ENCODE measurements at regions not wholly inside any gene's neighbourhood (a gene's known extent, or its start where the extent isn't known, plus 50 kb on each side); places are given as distances from the start of the nearest gene placed in this dataset.
A peak's percentile ranks its signal among the peaks of the same experiment; 100 is the strongest.

GRCh38 chr15:34644061-34644460 is 60.6 kb upstream of the GOLGA8B start (continued):
- TF ChIP-seq, protein P1, sequence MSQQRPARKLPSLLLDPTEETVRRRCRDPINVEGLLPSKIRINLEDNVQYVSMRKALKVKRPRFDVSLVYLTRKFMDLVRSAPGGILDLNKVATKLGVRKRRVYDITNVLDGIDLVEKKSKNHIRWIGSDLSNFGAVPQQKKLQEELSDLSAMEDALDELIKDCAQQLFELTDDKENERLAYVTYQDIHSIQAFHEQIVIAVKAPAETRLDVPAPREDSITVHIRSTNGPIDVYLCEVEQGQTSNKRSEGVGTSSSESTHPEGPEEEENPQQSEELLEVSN (IDR thresholded peaks at IDR 0.05; ENCODE audit: borderline replicate concordance in 1 of 2, extremely low read depth in 1 of 2, insufficient read depth in 1 of 2, insufficient read length in 1 of 2, low read depth in 1 of 2, low read length in 1 of 2, poor library complexity in 1 of 2, severe bottlenecking in 1 of 2) = no peak
- TF ChIP-seq ZNF655 (CRISPR knock-in tag; IDR thresholded peaks at IDR 0.05) = no peak
- no peak for TF ChIP-seq ZBTB5 (IDR thresholded peaks at IDR 0.05)
- TF ChIP-seq SMARCE1 (IDR thresholded peaks at IDR 0.05) = 0 out of 2 replicates have a peak, but pooled peaks have one; percentile 12
- peak; percentile 41; the same call in 1 of the 2 replicates for TF ChIP-seq NFE2 (IDR thresholded peaks at IDR 0.05; ENCODE audit: low read depth)
- no peak for TF ChIP-seq ZNF134 (CRISPR knock-in tag; conservative IDR thresholded peaks at IDR 0.05)
- TF ChIP-seq ZNF592 (IDR thresholded peaks at IDR 0.05) = no peak
- TF ChIP-seq ZBTB8A (IDR thresholded peaks at IDR 0.05; ENCODE audit: partially characterized antibody) = no peak
- TF ChIP-seq, protein P2, sequence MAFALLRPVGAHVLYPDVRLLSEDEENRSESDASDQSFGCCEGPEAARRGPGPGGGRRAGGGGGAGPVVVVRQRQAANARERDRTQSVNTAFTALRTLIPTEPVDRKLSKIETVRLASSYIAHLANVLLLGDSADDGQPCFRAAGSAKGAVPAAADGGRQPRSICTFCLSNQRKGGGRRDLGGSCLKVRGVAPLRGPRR (CRISPR knock-in tag; IDR thresholded peaks at IDR 0.05) = no peak
- no peak for TF ChIP-seq ZNF395 (CRISPR knock-in tag; IDR thresholded peaks at IDR 0.05)
- TF ChIP-seq CHCHD3 (CRISPR knock-in tag; IDR thresholded peaks at IDR 0.05) = no peak
- no peak for TF ChIP-seq KDM5B (IDR thresholded peaks at IDR 0.05; ENCODE audit: insufficient replicate concordance, low read depth, low read length)
- TF ChIP-seq ZNF668 (CRISPR knock-in tag; IDR thresholded peaks at IDR 0.05) = no peak
- TF ChIP-seq ZBED1 (IDR thresholded peaks at IDR 0.05) = no peak
- no peak for TF ChIP-seq ZBTB43 (CRISPR knock-in tag; IDR thresholded peaks at IDR 0.05)
- no peak for TF ChIP-seq RFX1 (IDR thresholded peaks at IDR 0.05)
- TF ChIP-seq TAF1 (IDR thresholded peaks at IDR 0.05; ENCODE audit: control insufficient read depth, extremely low read depth, insufficient read depth, low read length, severe bottlenecking) = no peak
